ENCODE measurements at regions not wholly inside any gene's neighbourhood (a gene's known extent, or its start where the extent isn't known, plus 50 kb on each side); places are given as distances from the start of the nearest gene placed in this dataset.

DNA sequence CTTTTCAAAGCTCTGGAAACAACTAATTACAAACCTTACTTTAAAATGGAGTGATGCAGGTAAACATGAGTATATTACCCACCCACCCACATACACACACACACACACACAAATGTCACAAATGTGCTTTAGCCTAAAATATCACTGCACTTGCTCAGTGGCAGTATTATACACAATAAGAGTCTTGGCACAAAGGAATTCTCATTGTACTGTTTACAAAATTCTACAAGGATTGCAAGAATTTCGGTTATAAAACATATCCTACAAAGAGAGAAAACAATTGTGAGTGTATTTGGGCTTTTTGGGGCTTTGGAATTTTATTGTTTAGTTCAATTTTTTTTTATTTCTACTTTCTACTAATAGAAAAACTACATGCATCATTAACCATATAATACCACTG lies 113.2 kb upstream of the BEND6 start:
- H3K27ac ChIP-seq (ENCODE audit: low read depth in 1 of 2, low read length in 2 of 2), result no peak overlapping the region
- DNase-seq, result no peak
- intact Hi-C loops (cut with micrococcal nuclease), result no loop called here
- no peak overlapping the region for H2AFZ ChIP-seq (ENCODE audit: insufficient read depth, low read depth, low read length, poor library complexity, severe bottlenecking)
- Mint-ChIP-seq H3K4me3 (no peak overlapping the region), H3K9me3 (no peaks in the 10 kb centered on the region), H3K36me3 (no peaks in the 10 kb centered on the region), H3K27me3 (ENCODE audit: low read depth in 3 of 3) (peaks cover 8 to 12% (median 10%) of the 10 kb centered on the region in 3 donors), H3K4me1 (peaks cover 38% of the 10 kb centered on the region), H3K27ac (no peak overlapping the region)
- H3K9me3 ChIP-seq (replicated peaks in 1 of 2; ENCODE audit: control insufficient read depth in 1 of 2, insufficient read depth in 1 of 2, low read length in 2 of 2), result no peaks in the 10 kb centered on the region
- H3K4me1 ChIP-seq (ENCODE audit: control insufficient read depth in 1 of 2, insufficient read depth in 2 of 2, low read length in 2 of 2), result peaks cover 18 to 35% of the 10 kb centered on the region in 2 donors
- no peak overlapping the region for H3K9ac ChIP-seq (ENCODE audit: insufficient read depth, low read length, poor library complexity, severe bottlenecking)
- H3K27me3 ChIP-seq (ENCODE audit: control insufficient read depth in 2 of 2, insufficient read depth in 2 of 2, low read length in 2 of 2), result no peaks in the 10 kb centered on the region
- no peaks in the 10 kb centered on the region for H3K79me2 ChIP-seq (ENCODE audit: insufficient read depth, low read length)
- no peak overlapping the region for H3K4me2 ChIP-seq (replicated peaks; ENCODE audit: extremely low read depth, low read length, poor library complexity, severe bottlenecking)
- no peak overlapping the region for H3K4me3 ChIP-seq (replicated peaks in 1 of 3; ENCODE audit: low read depth in 2 of 3, low read length in 3 of 3)
- TF ChIP-seq, protein P1, sequence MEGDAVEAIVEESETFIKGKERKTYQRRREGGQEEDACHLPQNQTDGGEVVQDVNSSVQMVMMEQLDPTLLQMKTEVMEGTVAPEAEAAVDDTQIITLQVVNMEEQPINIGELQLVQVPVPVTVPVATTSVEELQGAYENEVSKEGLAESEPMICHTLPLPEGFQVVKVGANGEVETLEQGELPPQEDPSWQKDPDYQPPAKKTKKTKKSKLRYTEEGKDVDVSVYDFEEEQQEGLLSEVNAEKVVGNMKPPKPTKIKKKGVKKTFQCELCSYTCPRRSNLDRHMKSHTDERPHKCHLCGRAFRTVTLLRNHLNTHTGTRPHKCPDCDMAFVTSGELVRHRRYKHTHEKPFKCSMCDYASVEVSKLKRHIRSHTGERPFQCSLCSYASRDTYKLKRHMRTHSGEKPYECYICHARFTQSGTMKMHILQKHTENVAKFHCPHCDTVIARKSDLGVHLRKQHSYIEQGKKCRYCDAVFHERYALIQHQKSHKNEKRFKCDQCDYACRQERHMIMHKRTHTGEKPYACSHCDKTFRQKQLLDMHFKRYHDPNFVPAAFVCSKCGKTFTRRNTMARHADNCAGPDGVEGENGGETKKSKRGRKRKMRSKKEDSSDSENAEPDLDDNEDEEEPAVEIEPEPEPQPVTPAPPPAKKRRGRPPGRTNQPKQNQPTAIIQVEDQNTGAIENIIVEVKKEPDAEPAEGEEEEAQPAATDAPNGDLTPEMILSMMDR (IDR thresholded peaks at IDR 0.05), result no peak
- H4K20me1 ChIP-seq (ENCODE audit: insufficient read depth, low read length), result no peaks in the 10 kb centered on the region
- WGBS (ENCODE audit: insufficient coverage), result no CpG with 5 or more reads among the region's 1 CpG
- no peaks in the 10 kb centered on the region for H3K36me3 ChIP-seq (replicated peaks in 1 of 2; ENCODE audit: control insufficient read depth in 1 of 2, insufficient read depth in 2 of 2, low read length in 2 of 2)

DNA sequence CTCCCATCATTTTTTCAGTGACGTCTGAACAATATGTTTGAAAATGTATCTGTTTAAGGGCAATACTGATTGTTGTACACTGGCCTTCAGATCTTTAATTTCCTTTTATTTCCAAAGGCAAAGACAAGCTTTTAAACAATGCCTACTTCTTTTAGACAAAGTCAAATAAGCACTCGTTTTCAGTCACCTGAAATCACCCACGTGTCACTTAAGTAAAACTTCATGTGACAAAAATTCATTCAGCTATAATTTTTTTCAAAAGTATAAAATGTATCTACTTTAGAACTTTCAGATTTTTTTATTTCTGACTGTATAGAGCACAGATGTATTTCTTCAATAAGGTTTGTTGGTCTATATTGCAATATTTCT lies 113.5 kb upstream of the BEND6 start:
- Histone ChIP-seq H2AFZ (ENCODE audit: insufficient read depth, low read depth, low read length, poor library complexity, severe bottlenecking) (no peak overlapping the region), H3K79me2 (ENCODE audit: insufficient read depth, low read length) (no peaks in the 10 kb centered on the region), H3K4me2 (replicated peaks; ENCODE audit: extremely low read depth, low read length, poor library complexity, severe bottlenecking) (no peak overlapping the region), H3K4me3 (replicated peaks in 1 of 3; ENCODE audit: low read depth in 2 of 3, low read length in 3 of 3) (no peak overlapping the region), H3K27me3 (ENCODE audit: control insufficient read depth in 2 of 2, insufficient read depth in 2 of 2, low read length in 2 of 2) (no peaks in the 10 kb centered on the region), H4K20me1 (ENCODE audit: insufficient read depth, low read length) (no peaks in the 10 kb centered on the region), H3K36me3 (replicated peaks in 1 of 2; ENCODE audit: control insufficient read depth in 1 of 2, insufficient read depth in 2 of 2, low read length in 2 of 2) (no peaks in the 10 kb centered on the region), H3K27ac (ENCODE audit: low read depth in 1 of 2, low read length in 2 of 2) (no peak overlapping the region), H3K9me3 (replicated peaks in 1 of 2; ENCODE audit: control insufficient read depth in 1 of 2, insufficient read depth in 1 of 2, low read length in 2 of 2) (no peaks in the 10 kb centered on the region), H3K4me1 (ENCODE audit: control insufficient read depth in 1 of 2, insufficient read depth in 2 of 2, low read length in 2 of 2) (peaks cover 18 to 35% of the 10 kb centered on the region in 2 donors), H3K9ac (ENCODE audit: insufficient read depth, low read length, poor library complexity, severe bottlenecking) (no peak overlapping the region)
- Mint-ChIP-seq H3K4me1 (peaks cover 38% of the 10 kb centered on the region), H3K36me3 (no peaks in the 10 kb centered on the region), H3K27ac (no peak overlapping the region), H3K4me3 (no peak overlapping the region), H3K9me3 (no peaks in the 10 kb centered on the region), H3K27me3 (ENCODE audit: low read depth in 3 of 3) (peaks cover 8 to 12% (median 10%) of the 10 kb centered on the region in 3 donors)
- DNase-seq, result no peak
- WGBS (ENCODE audit: insufficient coverage), result no CpG with 5 or more reads among the region's 3 CpGs
- intact Hi-C loops (cut with micrococcal nuclease), result no loop called here
- TF ChIP-seq, protein P1 (IDR thresholded peaks at IDR 0.05), result no peak
